Breast epithelium (tissue), 4 donors: ENCODE measurements at regions not wholly inside any gene's neighbourhood (a gene's known extent, or its start where the extent isn't known, plus 50 kb on each side); places are given as distances from the start of the nearest gene placed in this dataset.

Source experiments
- DNase-seq, 2 donors: peaks; one replicate each; pipeline ENCODE4 v3.0.0-alpha.2; 2019; ENCODE audit warnings: low spot score in 2 of 2
- H3K27ac ChIP-seq, 2 donors: fragments of 200-600 bp; sonication (generic) in 1 of 2; one replicate each; pipeline ENCODE4 v1.5.1; 2016 to 2019; ENCODE audit warnings: mild to moderate bottlenecking in 1 of 2
- H3K27me3 ChIP-seq, 2 donors: fragments of 200-600 bp; sonication (generic) in 1 of 2; one replicate each; pipeline versions ENCODE4 v1.5.1 to v1.6.0; 2017 to 2019; ENCODE audit warnings: control low read depth in 1 of 2, mild to moderate bottlenecking in 1 of 2
- H3K36me3 ChIP-seq: fragments of 200-600 bp; one replicate; pipeline ENCODE4 v1.5.1; 2019
- H3K4me1 ChIP-seq, 2 donors: fragments of 200-600 bp; sonication (generic); one replicate each; pipeline ENCODE4 v1.5.1; 2016 to 2019; ENCODE audit warnings: control low read depth in 1 of 2
- H3K4me3 ChIP-seq, 3 donors: fragments of 200-600 bp; sonication (generic); 1 replicate in 2 of 3; 2 replicates in 1 of 3; pipeline ENCODE4 v1.5.1; 2016 to 2019; ENCODE audit warnings: mild to moderate bottlenecking in 3 of 3, moderate library complexity in 2 of 3
- H3K9me3 ChIP-seq, 2 donors: fragments of 200-600 bp; sonication (generic) in 1 of 2; one replicate each; pipeline ENCODE4 v1.5.1; 2016 to 2019; ENCODE audit warnings: control low read depth in 1 of 2
- POLR2A ChIP-seq: fragments of 450-650 bp; IDR thresholded peaks from one replicate; pipeline ENCODE4 v1.6.1; 2016; ENCODE audit warnings: antibody characterized with exemption, mild to moderate bottlenecking, moderate library complexity
- POLR2AphosphoS5 ChIP-seq, 3 donors: sonication (generic); formaldehyde crosslinking; IDR thresholded peaks; one replicate each; pipeline ENCODE4 v1.6.1; 2017; ENCODE audit warnings: antibody characterized with exemption in 3 of 3
- intact Hi-C: fragments of 100-400 bp; cut with DNase I; formaldehyde crosslinking; loops from one replicate; pipeline ENCODE4 v1.15.1; 2023; ENCODE audit warnings: low total_unique reads
- TF ChIP-seq, protein P1 (sequence below), 3 donors: fragments of 450-650 bp; IDR thresholded peaks; one replicate each; pipeline ENCODE4 v1.5.1; 2016 to 2017; ENCODE audit warnings: antibody characterized with exemption in 3 of 3, mild to moderate bottlenecking in 3 of 3, moderate library complexity in 3 of 3

DNA sequence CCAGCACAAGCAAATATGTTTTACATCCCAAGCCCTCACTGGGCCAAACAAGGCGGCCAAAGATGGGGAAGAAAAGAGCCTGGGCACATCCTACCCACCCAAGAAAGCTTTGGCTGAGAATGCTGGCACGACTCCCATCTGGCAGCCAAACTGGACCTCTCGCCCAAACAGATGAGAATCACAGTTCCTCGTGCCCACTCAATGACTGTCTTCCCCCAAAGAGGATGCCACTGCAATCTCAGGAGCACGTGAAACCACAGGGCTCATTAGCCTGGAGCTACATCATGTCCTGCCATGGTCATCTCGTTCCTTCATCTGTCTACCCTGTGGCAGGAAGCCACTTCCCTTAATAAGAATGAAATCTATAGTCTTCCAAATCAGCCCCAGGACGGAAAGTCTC is 536.8 kb downstream of the BNC2 start:
- Histone ChIP-seq H3K27me3 (no peaks in the 10 kb centered on the region), H3K4me1 (peaks cover 0 to 4% of the 10 kb centered on the region in 2 donors), H3K27ac (no peak overlapping the region), H3K36me3 (no peaks in the 10 kb centered on the region), H3K4me3 (no peak overlapping the region), H3K9me3 (no peaks in the 10 kb centered on the region)
- DNase-seq: no peak
- intact Hi-C loops: loop anchor here (10.0 kb wide), 1 partner anchor 261 kb away; no protein-coding TSS in a partner anchor
- TF ChIP-seq POLR2A (no peak), POLR2AphosphoS5 (IDR thresholded peaks at IDR 0.05) (no peak)
- TF ChIP-seq, protein P1, sequence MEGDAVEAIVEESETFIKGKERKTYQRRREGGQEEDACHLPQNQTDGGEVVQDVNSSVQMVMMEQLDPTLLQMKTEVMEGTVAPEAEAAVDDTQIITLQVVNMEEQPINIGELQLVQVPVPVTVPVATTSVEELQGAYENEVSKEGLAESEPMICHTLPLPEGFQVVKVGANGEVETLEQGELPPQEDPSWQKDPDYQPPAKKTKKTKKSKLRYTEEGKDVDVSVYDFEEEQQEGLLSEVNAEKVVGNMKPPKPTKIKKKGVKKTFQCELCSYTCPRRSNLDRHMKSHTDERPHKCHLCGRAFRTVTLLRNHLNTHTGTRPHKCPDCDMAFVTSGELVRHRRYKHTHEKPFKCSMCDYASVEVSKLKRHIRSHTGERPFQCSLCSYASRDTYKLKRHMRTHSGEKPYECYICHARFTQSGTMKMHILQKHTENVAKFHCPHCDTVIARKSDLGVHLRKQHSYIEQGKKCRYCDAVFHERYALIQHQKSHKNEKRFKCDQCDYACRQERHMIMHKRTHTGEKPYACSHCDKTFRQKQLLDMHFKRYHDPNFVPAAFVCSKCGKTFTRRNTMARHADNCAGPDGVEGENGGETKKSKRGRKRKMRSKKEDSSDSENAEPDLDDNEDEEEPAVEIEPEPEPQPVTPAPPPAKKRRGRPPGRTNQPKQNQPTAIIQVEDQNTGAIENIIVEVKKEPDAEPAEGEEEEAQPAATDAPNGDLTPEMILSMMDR (IDR thresholded peaks at IDR 0.05): no peak

DNA sequence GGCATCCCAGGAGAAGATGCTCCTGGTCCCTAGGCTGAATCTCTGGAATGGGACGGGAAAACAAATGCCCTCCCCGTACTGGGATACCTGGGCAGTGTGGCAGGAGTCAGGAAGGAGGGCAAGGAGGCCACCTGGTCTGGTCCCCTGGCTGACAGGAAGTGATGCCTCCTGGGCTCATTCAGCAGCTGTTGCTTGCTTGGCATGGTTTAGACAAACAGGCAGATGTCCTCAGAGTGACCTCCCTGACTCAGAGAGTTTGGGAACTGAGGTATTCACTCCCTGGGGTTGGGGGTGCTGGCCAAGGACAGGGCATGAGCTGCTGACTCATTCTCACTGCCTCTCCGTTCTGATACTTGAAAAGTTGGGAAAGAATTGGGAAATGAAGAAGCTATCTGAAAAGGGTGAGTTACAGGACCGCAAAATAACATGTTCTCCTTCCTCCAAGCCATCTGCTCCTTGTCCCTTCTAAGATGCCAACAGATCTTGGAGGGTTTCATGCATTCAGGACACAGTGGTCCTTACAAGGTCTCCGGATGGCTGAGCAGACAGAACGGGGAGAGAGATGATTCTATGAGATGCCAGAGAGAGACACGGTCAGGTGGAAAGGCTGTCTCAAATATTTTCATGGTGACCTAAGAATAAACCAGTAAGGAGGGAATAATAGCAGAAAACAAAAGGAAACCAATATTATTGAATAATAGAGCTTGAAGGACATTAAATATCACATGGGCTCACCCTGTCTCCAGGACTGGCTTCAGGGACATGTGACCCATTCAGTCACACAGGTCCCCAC is 534.5 kb downstream of the BNC2 start:
- H3K4me1 ChIP-seq: no peaks in the 10 kb centered on the region
- H3K36me3 ChIP-seq: no peaks in the 10 kb centered on the region
- H3K9me3 ChIP-seq: no peaks in the 10 kb centered on the region
- intact Hi-C loops: loop anchor here (10.0 kb wide), 1 partner anchor 259 kb away; no protein-coding TSS in a partner anchor
- DNase-seq: peak in 1 of 2 donors; percentile 28
- H3K27ac ChIP-seq: peak overlapping the region; percentile 44 to 75
- H3K4me3 ChIP-seq: no peak overlapping the region
- no peak for TF ChIP-seq POLR2A
- peak; percentile 29 to 96 (median 75) for TF ChIP-seq POLR2AphosphoS5 (IDR thresholded peaks at IDR 0.05)
- TF ChIP-seq, protein P1 (IDR thresholded peaks at IDR 0.05): no peak
- no peaks in the 10 kb centered on the region for H3K27me3 ChIP-seq

DNA sequence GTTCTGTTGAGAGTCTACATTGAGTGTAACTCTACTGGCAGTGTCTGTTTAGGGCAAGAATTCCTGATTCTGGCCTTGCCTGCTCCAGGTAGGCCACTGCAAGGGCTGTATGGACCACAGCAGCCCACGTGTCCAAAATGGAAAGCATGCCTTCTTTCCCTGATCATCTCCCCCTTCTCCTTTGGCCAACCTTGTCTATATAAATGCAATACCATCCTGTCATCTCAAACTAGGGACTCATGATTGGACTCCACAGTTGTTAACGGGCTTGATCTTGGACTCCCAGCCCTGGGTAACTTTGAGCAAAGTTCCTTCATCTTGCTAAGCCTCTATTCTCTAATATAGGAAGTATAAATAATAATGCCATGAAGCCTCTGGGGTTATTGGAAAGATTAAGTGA is 533.6 kb downstream of the BNC2 start:
- intact Hi-C loops: loop anchor here (10.0 kb wide), 1 partner anchor 258 kb away; no protein-coding TSS in a partner anchor
- no peaks in the 10 kb centered on the region for H3K36me3 ChIP-seq
- no peaks in the 10 kb centered on the region for H3K9me3 ChIP-seq
- H3K4me1 ChIP-seq: no peaks in the 10 kb centered on the region
- H3K27me3 ChIP-seq: no peaks in the 10 kb centered on the region
- H3K4me3 ChIP-seq: no peak overlapping the region
- H3K27ac ChIP-seq: peak overlapping the region in 1 of 2 donors; percentile 63
- DNase-seq: no peak
- TF ChIP-seq POLR2A: no peak
- no peak for TF ChIP-seq POLR2AphosphoS5 (IDR thresholded peaks at IDR 0.05)
- TF ChIP-seq, protein P1 (IDR thresholded peaks at IDR 0.05): no peak

DNA sequence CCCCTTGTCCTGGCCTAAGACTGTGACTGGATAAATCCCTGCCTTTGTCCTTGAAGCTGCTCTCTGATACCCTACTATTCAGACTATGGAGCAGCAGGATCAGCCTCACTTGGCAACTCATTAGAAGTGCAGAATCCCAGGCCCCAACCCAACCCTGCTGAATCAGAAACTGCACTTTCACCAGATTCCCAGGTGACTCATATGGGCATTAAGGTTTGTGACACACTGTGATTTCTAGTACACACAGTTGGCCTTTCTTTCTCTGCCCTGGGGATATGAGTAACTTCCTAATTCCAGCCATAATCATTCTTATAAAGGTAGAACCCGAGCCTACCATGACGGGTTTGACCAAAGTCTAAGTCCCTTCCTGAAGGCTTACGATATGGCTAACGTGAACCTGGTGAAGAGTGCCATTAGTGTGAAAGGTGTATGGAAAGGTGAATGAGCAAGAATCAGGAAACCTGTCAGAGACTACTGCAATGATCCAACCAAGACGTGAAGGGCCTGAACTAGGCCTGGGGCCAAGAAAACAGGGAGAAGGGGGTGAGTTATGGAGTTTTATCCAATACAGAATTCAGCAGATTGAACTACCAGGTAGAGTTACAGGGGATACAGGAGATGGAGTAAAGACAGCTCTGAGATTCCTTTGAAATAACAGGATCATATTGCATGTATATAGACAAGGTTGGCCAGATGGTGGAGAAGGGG is 533.0 kb downstream of the BNC2 start:
- TF ChIP-seq POLR2AphosphoS5 (IDR thresholded peaks at IDR 0.05): no peak
- TF ChIP-seq, protein P1 (IDR thresholded peaks at IDR 0.05): no peak
- no peak for TF ChIP-seq POLR2A
- no peaks in the 10 kb centered on the region for H3K36me3 ChIP-seq
- intact Hi-C loops: loop anchor here (10.0 kb wide), 1 partner anchor 257 kb away; no protein-coding TSS in a partner anchor
- no peaks in the 10 kb centered on the region for H3K4me1 ChIP-seq
- no peaks in the 10 kb centered on the region for H3K9me3 ChIP-seq
- no peaks in the 10 kb centered on the region for H3K27me3 ChIP-seq
- no peak overlapping the region for H3K4me3 ChIP-seq
- no peak for DNase-seq
- H3K27ac ChIP-seq: peak overlapping the region in 1 of 2 donors; percentile 63

DNA sequence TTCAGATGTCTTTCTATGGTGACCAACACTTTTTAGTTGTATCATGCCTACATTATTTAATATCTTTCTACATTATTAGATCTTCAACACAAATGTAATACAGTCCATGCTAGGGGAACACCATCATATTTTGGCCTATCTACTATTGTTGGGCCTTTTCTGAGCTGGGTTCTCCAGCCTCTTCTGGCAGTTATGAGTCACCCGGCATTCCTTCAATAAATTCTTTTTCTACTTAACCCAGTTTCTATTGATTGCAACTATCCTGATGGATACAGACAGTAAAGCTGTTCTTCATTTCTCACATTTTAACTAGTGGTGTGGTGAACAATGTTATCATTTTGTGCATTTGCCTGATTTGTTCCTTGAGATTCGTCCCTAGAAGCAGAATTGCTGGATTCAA is 529.3 kb downstream of the BNC2 start:
- Histone ChIP-seq H3K27me3 (no peaks in the 10 kb centered on the region), H3K4me1 (no peaks in the 10 kb centered on the region), H3K9me3 (no peaks in the 10 kb centered on the region), H3K4me3 (no peak overlapping the region), H3K27ac (no peak overlapping the region), H3K36me3 (no peaks in the 10 kb centered on the region)
- intact Hi-C loops: no loop called here
- TF ChIP-seq POLR2AphosphoS5 (IDR thresholded peaks at IDR 0.05) (no peak), POLR2A (no peak)
- TF ChIP-seq, protein P1 (IDR thresholded peaks at IDR 0.05): no peak
- no peak for DNase-seq
